GM19351 (cell line): ENCODE measurements at regions not wholly inside any gene's neighbourhood (a gene's known extent, or its start where the extent isn't known, plus 50 kb on each side); places are given as distances from the start of the nearest gene placed in this dataset.

Experiments used
- ATAC-seq: cut with Tn5 transposase; IDR thresholded peaks from one replicate; pipeline ENCODE4 v1.9.1; 2021; ENCODE audit warnings: mild to moderate bottlenecking, moderate library complexity; ENCODE audit not compliant: unreplicated experiment

- ATAC-seq, result no peak
Measured at GRCh38 chr6:43858161-43859153, 88.4 kb downstream of the VEGFA start.

- no peak for ATAC-seq
Measured at GRCh38 chr6:43856005-43856765, 86.2 kb downstream of the VEGFA start.

- ATAC-seq, result no peak
Measured at GRCh38 chr6:43855247-43855646, 85.2 kb downstream of the VEGFA start.

GRCh38 chr6:43853066-43853650 is 83.1 kb downstream of the VEGFA start:
- no peak for ATAC-seq

GRCh38 chr6:43852350-43852864 is 82.4 kb downstream of the VEGFA start:
- no peak for ATAC-seq

GRCh38 chr6:43851204-43851865 is 81.3 kb downstream of the VEGFA start:
- no peak for ATAC-seq

- no peak for ATAC-seq
Measured at GRCh38 chr6:43850314-43851203, 80.5 kb downstream of the VEGFA start.

GRCh38 chr6:43849844-43850243 is 79.8 kb downstream of the VEGFA start:
- no peak for ATAC-seq

GRCh38 chr6:43848671-43849391 is 78.8 kb downstream of the VEGFA start:
- ATAC-seq, result no peak

- no peak for ATAC-seq
Measured at GRCh38 chr6:43847741-43848630, 78.0 kb downstream of the VEGFA start.

GRCh38 chr6:43846556-43846955 is 76.5 kb downstream of the VEGFA start:
- no peak for ATAC-seq

- no peak for ATAC-seq
Measured at GRCh38 chr6:43845646-43846045, 75.6 kb downstream of the VEGFA start.

GRCh38 chr6:43843669-43844171 is 73.7 kb downstream of the VEGFA start:
- ATAC-seq, result no peak

- no peak for ATAC-seq
Measured at GRCh38 chr6:43843097-43843645, 73.2 kb downstream of the VEGFA start.

- ATAC-seq, result no peak
Measured at GRCh38 chr6:43842231-43842794, 72.3 kb downstream of the VEGFA start.

GRCh38 chr6:43840490-43841218 is 70.6 kb downstream of the VEGFA start:
- no peak for ATAC-seq
